Testis (tissue), 2 donors: ENCODE measurements at regions not wholly inside any gene's neighbourhood (a gene's known extent, or its start where the extent isn't known, plus 50 kb on each side); places are given as distances from the start of the nearest gene placed in this dataset.

Experiments
- CTCF ChIP-seq, 3 experiments: fragments of 450-650 bp in 2 of 3; fragments of 200-600 bp in 1 of 3; sonication (generic) in 1 of 3; IDR thresholded peaks; one replicate each; pipeline ENCODE4 v1.5.1; 2016 to 2019; ENCODE audit warnings: antibody characterized with exemption in 3 of 3, mild to moderate bottlenecking in 2 of 3, moderate library complexity in 1 of 3
- POLR2A ChIP-seq: fragments of 450-650 bp; IDR thresholded peaks from one replicate; pipeline ENCODE4 v1.6.1; 2017; ENCODE audit warnings: antibody characterized with exemption, mild to moderate bottlenecking, moderate library complexity

GRCh38 chr10:25083546-25084111 is 67.2 kb downstream of the THNSL1 start:
- TF ChIP-seq POLR2A (no peak), CTCF (IDR thresholded peaks at IDR 0.05) (no peak)
